Right lobe of liver (tissue), 4 donors: ENCODE measurements at regions not wholly inside any gene's neighbourhood (a gene's known extent, or its start where the extent isn't known, plus 50 kb on each side); places are given as distances from the start of the nearest gene placed in this dataset.

Experiments used
- POLR2A ChIP-seq: fragments of 450-650 bp; IDR thresholded peaks from one replicate; pipeline ENCODE4 v1.6.1; 2017; ENCODE audit warnings: antibody characterized with exemption, mild to moderate bottlenecking
- TF ChIP-seq, protein P1 (sequence below), 4 donors: fragments of 200-600 bp in 3 of 4; fragments of 450-650 bp in 1 of 4; IDR thresholded peaks; one replicate each; pipeline versions ENCODE4 v1.5.1 to v1.8.0; 2016 to 2022; ENCODE audit warnings: antibody characterized with exemption in 4 of 4, mild to moderate bottlenecking in 2 of 4
- donor health status: DM: no; HTN: no; CAD: no.
- donor health status: DM: no; HTN: no; CAD: no.
- donor health status: DM: no; HTN: yes; CAD: no.

DNA sequence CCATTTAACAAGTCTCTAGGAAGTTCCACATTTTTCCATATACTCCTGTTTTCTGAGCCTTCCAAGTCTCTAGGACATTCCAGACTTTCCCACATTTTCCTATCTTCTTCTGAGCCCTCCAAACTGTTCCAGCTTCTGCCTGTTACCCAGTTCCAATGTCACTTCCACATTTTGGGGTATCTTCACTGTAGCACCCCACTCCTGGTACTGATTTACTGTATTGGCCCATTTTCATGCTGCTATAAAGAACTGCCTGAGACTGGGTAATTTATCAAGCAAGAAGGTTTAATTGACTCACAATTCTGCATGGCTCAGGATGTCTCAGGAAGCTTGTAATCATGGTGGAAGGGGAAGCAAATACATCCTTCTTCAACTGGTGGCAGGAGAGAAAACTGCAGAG lies 285.0 kb downstream of the LRRIQ3 start:
- TF ChIP-seq, protein P1, sequence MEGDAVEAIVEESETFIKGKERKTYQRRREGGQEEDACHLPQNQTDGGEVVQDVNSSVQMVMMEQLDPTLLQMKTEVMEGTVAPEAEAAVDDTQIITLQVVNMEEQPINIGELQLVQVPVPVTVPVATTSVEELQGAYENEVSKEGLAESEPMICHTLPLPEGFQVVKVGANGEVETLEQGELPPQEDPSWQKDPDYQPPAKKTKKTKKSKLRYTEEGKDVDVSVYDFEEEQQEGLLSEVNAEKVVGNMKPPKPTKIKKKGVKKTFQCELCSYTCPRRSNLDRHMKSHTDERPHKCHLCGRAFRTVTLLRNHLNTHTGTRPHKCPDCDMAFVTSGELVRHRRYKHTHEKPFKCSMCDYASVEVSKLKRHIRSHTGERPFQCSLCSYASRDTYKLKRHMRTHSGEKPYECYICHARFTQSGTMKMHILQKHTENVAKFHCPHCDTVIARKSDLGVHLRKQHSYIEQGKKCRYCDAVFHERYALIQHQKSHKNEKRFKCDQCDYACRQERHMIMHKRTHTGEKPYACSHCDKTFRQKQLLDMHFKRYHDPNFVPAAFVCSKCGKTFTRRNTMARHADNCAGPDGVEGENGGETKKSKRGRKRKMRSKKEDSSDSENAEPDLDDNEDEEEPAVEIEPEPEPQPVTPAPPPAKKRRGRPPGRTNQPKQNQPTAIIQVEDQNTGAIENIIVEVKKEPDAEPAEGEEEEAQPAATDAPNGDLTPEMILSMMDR (IDR thresholded peaks at IDR 0.05) = no peak
- TF ChIP-seq POLR2A = no peak
